Lower leg skin (tissue), 3 donors: ENCODE measurements at regions not wholly inside any gene's neighbourhood (a gene's known extent, or its start where the extent isn't known, plus 50 kb on each side); places are given as distances from the start of the nearest gene placed in this dataset.

Experiments used
- POLR2A ChIP-seq, 2 donors: fragments of 450-650 bp; IDR thresholded peaks; one replicate each; pipeline ENCODE4 v1.6.1; 2016 to 2017; ENCODE audit warnings: antibody characterized with exemption in 2 of 2, mild to moderate bottlenecking in 1 of 2, moderate library complexity in 1 of 2
- TF ChIP-seq, protein P1 (sequence below), 3 donors: fragments of 450-650 bp; IDR thresholded peaks; one replicate each; pipeline ENCODE4 v1.5.1; 2016; ENCODE audit warnings: antibody characterized with exemption in 3 of 3, mild to moderate bottlenecking in 3 of 3, moderate library complexity in 2 of 3

DNA sequence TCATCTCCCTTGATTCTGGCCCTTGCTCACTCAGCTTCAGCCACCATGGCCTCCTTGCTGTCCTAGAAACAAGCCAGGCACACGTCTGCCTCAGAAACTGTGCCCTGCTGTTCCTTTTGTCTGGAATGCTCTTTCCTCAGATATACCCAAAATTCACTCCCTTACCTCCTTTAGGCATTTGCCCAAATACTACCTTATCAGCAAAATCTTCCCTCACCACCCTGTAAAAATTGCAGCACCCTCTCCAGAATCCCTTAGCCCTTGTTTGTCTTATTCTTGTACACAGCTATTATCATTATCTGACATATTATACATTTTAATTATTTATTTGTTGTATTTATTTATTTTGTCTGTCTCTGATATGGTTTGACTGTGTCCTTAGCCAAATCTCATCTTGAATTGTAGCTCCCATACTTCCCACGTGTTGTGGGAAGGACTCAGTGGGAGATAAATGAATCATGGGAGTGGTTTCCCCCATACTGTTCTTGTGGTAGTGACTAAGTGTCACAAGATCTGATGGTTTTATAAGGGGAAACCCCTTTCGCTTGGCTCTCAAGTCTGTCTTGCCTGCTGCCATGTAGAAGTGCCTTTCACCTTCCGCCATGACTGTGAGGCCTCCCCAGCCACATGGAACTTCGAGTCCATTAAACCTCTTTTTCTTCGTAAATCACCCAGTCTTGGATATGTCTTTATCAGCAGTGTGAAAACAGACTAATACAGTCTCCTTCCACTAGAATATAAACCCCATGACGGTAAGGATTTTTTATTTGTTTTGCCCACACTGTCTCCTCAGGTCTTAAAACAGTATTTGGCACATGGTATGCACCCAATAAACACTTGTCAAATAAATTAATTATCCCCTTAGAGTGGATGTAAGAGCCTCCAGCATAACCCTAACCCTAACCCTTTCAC lies 60.0 kb upstream of the STT3B start:
- TF ChIP-seq, protein P1, sequence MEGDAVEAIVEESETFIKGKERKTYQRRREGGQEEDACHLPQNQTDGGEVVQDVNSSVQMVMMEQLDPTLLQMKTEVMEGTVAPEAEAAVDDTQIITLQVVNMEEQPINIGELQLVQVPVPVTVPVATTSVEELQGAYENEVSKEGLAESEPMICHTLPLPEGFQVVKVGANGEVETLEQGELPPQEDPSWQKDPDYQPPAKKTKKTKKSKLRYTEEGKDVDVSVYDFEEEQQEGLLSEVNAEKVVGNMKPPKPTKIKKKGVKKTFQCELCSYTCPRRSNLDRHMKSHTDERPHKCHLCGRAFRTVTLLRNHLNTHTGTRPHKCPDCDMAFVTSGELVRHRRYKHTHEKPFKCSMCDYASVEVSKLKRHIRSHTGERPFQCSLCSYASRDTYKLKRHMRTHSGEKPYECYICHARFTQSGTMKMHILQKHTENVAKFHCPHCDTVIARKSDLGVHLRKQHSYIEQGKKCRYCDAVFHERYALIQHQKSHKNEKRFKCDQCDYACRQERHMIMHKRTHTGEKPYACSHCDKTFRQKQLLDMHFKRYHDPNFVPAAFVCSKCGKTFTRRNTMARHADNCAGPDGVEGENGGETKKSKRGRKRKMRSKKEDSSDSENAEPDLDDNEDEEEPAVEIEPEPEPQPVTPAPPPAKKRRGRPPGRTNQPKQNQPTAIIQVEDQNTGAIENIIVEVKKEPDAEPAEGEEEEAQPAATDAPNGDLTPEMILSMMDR (IDR thresholded peaks at IDR 0.05) = no peak
- no peak for TF ChIP-seq POLR2A (IDR thresholded peaks at IDR 0.05)
